ENCODE measurements at regions not wholly inside any gene's neighbourhood (a gene's known extent, or its start where the extent isn't known, plus 50 kb on each side); places are given as distances from the start of the nearest gene placed in this dataset.

DNA sequence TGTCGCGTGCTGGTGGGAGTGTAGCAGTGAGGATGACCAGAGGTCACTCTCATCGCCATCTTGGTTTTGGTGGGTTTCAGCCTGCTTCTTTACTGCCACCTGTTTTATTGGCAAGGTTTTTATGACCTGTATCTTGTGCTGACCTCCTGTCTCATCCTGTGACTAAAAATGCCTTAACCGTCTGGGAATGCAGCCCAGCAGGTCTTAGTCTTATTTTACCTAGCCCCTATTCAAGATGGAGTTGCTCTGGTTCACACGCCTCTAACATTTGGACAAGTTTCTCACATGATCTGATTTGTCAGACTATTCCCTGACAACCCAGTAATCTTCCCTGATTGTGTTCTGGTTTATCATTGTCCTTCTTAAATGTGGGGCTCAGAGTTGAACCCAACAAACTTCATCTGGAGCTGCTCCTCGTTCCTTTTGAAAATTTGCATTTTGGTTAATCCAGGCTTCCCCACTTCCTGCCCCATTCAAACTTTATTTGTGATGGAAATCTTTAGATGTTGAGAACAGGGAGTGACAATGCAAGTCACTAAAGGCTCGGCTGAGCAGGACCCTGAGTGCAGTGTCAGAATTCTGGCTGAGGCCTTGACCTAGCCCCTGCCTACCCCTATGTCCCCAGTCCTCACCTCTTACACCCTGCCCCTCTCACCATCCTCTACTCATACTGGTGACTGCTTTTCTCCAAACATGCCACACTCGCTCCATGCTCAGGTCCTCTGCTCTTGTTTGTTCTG, 226.8 kb downstream of the STIM2 start:
- H3K27ac Mint-ChIP-seq, result no peak overlapping the region

DNA sequence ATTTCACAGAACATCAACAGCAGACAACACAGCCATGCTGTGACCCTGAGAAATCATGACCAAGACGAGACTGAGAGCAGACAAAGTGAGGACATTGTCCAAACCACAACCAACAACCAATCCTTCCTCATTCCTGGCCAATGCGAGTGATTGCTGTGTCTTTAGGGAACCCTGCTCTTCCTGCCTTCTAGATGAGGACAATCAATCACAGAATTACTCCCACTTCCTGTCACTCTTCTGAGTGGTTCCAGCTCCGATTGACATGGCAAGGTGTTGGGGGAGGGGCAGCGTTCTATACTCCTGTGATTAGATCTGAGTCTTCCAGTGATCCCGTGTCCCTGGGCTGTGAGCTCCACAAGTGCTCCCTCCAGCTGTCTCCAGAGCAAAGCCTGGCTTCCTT, 227.8 kb downstream of the STIM2 start:
- no peaks in the 10 kb centered on the region for H3K9me3 Mint-ChIP-seq
- H3K27me3 Mint-ChIP-seq, result peaks cover 69% of the 10 kb centered on the region
- no peak overlapping the region for H3K4me3 Mint-ChIP-seq
- no peaks in the 10 kb centered on the region for H3K36me3 Mint-ChIP-seq
- no peak overlapping the region for H3K27ac Mint-ChIP-seq
- peak; percentile 36 for DNase-seq (ENCODE audit: extremely low spot score, unreplicated experiment)
- TF ChIP-seq, protein P1, sequence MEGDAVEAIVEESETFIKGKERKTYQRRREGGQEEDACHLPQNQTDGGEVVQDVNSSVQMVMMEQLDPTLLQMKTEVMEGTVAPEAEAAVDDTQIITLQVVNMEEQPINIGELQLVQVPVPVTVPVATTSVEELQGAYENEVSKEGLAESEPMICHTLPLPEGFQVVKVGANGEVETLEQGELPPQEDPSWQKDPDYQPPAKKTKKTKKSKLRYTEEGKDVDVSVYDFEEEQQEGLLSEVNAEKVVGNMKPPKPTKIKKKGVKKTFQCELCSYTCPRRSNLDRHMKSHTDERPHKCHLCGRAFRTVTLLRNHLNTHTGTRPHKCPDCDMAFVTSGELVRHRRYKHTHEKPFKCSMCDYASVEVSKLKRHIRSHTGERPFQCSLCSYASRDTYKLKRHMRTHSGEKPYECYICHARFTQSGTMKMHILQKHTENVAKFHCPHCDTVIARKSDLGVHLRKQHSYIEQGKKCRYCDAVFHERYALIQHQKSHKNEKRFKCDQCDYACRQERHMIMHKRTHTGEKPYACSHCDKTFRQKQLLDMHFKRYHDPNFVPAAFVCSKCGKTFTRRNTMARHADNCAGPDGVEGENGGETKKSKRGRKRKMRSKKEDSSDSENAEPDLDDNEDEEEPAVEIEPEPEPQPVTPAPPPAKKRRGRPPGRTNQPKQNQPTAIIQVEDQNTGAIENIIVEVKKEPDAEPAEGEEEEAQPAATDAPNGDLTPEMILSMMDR (conservative IDR thresholded peaks at IDR 0.05), result no peak
- peaks cover 31% of the 10 kb centered on the region for H3K4me1 Mint-ChIP-seq (ENCODE audit: unreplicated experiment)

More for the DNA sequence above, 226.8 kb downstream of the STIM2 start:
- no peaks in the 10 kb centered on the region for H3K9me3 Mint-ChIP-seq
- H3K36me3 Mint-ChIP-seq, result no peaks in the 10 kb centered on the region
- DNase-seq (ENCODE audit: extremely low spot score, unreplicated experiment), result peak; percentile 27
- peaks cover 23% of the 10 kb centered on the region for H3K4me1 Mint-ChIP-seq (ENCODE audit: unreplicated experiment)
- TF ChIP-seq, protein P1 (conservative IDR thresholded peaks at IDR 0.05), result no peak
- peaks cover 74% of the 10 kb centered on the region for H3K27me3 Mint-ChIP-seq
- H3K4me3 Mint-ChIP-seq, result no peak overlapping the region

DNA sequence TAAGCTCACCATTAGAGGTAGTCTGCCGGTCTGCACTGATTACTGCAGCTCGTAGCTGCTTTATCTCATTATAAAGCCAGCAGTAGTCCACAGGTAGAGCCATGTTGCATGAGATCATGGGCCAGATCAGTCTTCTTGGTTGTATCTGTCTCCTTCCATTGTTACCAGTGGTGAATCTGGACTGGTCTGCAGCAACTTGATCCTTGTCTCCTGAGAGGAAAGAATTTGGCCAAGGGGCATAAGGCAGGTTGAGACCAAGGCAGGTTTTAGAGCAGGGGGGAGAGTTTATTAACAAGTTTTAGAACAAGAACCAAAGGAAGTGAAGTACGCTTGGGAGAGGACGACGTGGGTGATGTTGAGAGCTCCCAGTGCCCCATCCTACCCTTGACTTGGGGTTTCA, 228.5 kb downstream of the STIM2 start:
- Mint-ChIP-seq H3K9me3 (no peaks in the 10 kb centered on the region), H3K27ac (no peak overlapping the region), H3K27me3 (peaks cover 62% of the 10 kb centered on the region), H3K4me3 (no peak overlapping the region), H3K4me1 (ENCODE audit: unreplicated experiment) (peaks cover 31% of the 10 kb centered on the region), H3K36me3 (no peaks in the 10 kb centered on the region)
- TF ChIP-seq, protein P1 (conservative IDR thresholded peaks at IDR 0.05), result no peak
- DNase-seq (ENCODE audit: extremely low spot score, unreplicated experiment), result peak; percentile 10

DNA sequence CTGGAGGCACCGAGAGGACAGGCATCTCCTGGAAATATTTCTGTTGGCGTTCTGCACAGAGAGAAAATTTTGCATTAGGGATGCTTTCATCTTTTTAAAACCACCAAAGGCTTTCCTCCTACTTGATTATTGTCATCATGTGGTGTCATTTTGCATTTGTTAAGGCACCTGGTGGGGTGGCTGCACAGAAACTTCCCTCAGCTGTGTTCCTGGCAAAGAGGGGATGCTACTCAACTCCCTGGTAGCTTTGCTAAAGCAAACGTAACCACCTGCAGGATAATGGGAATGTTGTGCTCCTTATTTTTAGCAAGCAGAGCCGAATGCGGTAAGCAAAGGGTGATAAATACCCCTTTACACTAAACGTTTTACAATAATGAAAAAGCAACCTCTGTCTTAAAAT, 229.8 kb downstream of the STIM2 start:
- DNase-seq (ENCODE audit: extremely low spot score, unreplicated experiment), result peak; percentile 10
- Mint-ChIP-seq H3K4me3 (no peak overlapping the region), H3K36me3 (no peaks in the 10 kb centered on the region), H3K27me3 (peaks cover 50% of the 10 kb centered on the region), H3K9me3 (no peaks in the 10 kb centered on the region), H3K27ac (no peak overlapping the region), H3K4me1 (ENCODE audit: unreplicated experiment) (peaks cover 25% of the 10 kb centered on the region)
- TF ChIP-seq, protein P1 (conservative IDR thresholded peaks at IDR 0.05), result no peak

DNA sequence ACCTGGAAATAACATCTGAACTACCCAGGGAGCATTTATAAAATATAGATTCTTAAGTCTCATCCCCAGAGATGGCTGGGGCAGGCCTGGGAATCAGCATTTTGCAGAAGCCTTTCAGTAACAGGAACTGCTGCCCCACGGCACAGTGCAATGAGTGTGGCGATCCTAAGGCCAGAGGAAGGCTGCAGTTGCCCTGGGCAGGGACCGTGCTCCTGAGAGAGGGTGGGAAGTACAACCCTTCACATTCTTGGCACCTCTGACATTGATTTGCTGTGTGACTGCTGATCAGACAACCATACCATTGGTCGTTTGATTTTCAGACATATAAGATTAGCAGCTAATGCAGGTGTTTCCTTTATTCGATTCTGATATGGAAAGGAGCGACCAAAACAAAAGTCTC, 233.6 kb downstream of the STIM2 start:
- Mint-ChIP-seq H3K4me1 (ENCODE audit: unreplicated experiment) (peaks cover 23% of the 10 kb centered on the region), H3K9me3 (no peaks in the 10 kb centered on the region), H3K27ac (no peak overlapping the region)

More for the DNA sequence above, 233.6 kb downstream of the STIM2 start:
- TF ChIP-seq, protein P1 (conservative IDR thresholded peaks at IDR 0.05), result no peak
- Mint-ChIP-seq H3K4me3 (no peak overlapping the region), H3K36me3 (no peaks in the 10 kb centered on the region), H3K27me3 (peaks cover 18% of the 10 kb centered on the region)
- peak; percentile 39 for DNase-seq (ENCODE audit: extremely low spot score, unreplicated experiment)

All from type B pancreatic cell (in vitro differentiated cells).